NCI-H2196 (cell line): ENCODE measurements at regions not wholly inside any gene's neighbourhood (a gene's known extent, or its start where the extent isn't known, plus 50 kb on each side); places are given as distances from the start of the nearest gene placed in this dataset.
"Not testable (repeated sequence)": the region's sequence is repeated elsewhere in the genome, so short reads cannot be mapped to it uniquely, and the experiment has no call there.

Source experiments
- DNase-seq: peaks from one replicate; lab custom pipeline; 2025; ENCODE audit not compliant: unreplicated experiment; lab: John Stamatoyannopoulos, UW

GRCh38 chr6:90916968-90917367 lies 330.1 kb upstream of the MAP3K7 start:
- no peak for DNase-seq

- no peak for DNase-seq
These were observed 328.5 kb upstream of the MAP3K7 start for GRCh38 chr6:90915224-90915915.

- DNase-seq = no peak
These were observed 327.4 kb upstream of the MAP3K7 start for GRCh38 chr6:90914312-90914711.

- no peak for DNase-seq
These were observed 326.5 kb upstream of the MAP3K7 start for GRCh38 chr6:90913266-90913960.

GRCh38 chr6:90911642-90912041 lies 324.8 kb upstream of the MAP3K7 start:
- no peak for DNase-seq

- no peak for DNase-seq
These were observed 324.0 kb upstream of the MAP3K7 start for GRCh38 chr6:90910893-90911292.

GRCh38 chr6:90907931-90908655 lies 321.2 kb upstream of the MAP3K7 start:
- DNase-seq = no peak

- DNase-seq = no peak
These were observed 318.5 kb upstream of the MAP3K7 start for GRCh38 chr6:90905351-90905750.

GRCh38 chr6:90900034-90900433 lies 313.2 kb upstream of the MAP3K7 start:
- DNase-seq = no peak

GRCh38 chr6:90898763-90899162 lies 311.9 kb upstream of the MAP3K7 start:
- no peak for DNase-seq

GRCh38 chr6:90896075-90896547 lies 309.2 kb upstream of the MAP3K7 start:
- DNase-seq = no peak

GRCh38 chr6:90895299-90896074 lies 308.6 kb upstream of the MAP3K7 start:
- no peak for DNase-seq

- DNase-seq = no peak
These were observed 307.6 kb upstream of the MAP3K7 start for GRCh38 chr6:90894285-90895130.

- no peak for DNase-seq
These were observed 306.5 kb upstream of the MAP3K7 start for GRCh38 chr6:90893400-90893799.

- DNase-seq = no peak
These were observed 305.4 kb upstream of the MAP3K7 start for GRCh38 chr6:90892271-90892670.

GRCh38 chr6:90891355-90891754 lies 304.5 kb upstream of the MAP3K7 start:
- DNase-seq = no peak

GRCh38 chr6:90890683-90891330 lies 303.9 kb upstream of the MAP3K7 start:
- DNase-seq = no peak

- no peak for DNase-seq
These were observed 300.9 kb upstream of the MAP3K7 start for GRCh38 chr6:90887764-90888163.

GRCh38 chr6:90885611-90886056 lies 298.8 kb upstream of the MAP3K7 start:
- DNase-seq = no peak

- not testable (repeated sequence) for DNase-seq
These were observed 298.3 kb upstream of the MAP3K7 start for GRCh38 chr6:90885137-90885536.
